ENCODE measurements at regions not wholly inside any gene's neighbourhood (a gene's known extent, or its start where the extent isn't known, plus 50 kb on each side); places are given as distances from the start of the nearest gene placed in this dataset.

GRCh38 chrX:122856205-122856604, 327.9 kb upstream of the GRIA3 start:
- TF ChIP-seq CTCF (IDR thresholded peaks at IDR 0.05) = no peak
- TF ChIP-seq EP300 (IDR thresholded peaks at IDR 0.05) = no peak
- TF ChIP-seq POLR2A (IDR thresholded peaks at IDR 0.05) = no peak
- no peak for TF ChIP-seq POLR2AphosphoS5 (IDR thresholded peaks at IDR 0.05)
